ENCODE measurements at regions not wholly inside any gene's neighbourhood (a gene's known extent, or its start where the extent isn't known, plus 50 kb on each side); places are given as distances from the start of the nearest gene placed in this dataset.

- Histone ChIP-seq H2AFZ (ENCODE audit: low read length) (no peak overlapping the region), H2BK120ac (ENCODE audit: low read depth, low read length, poor library complexity, severe bottlenecking) (no peak overlapping the region), H3K4me1 (ENCODE audit: insufficient read depth, low read length) (no peaks in the 10 kb centered on the region), H2BK20ac (ENCODE audit: low read depth, low read length, poor library complexity, severe bottlenecking) (no peak overlapping the region), H3K14ac (ENCODE audit: insufficient read depth, low read length) (no peak overlapping the region), H3K23ac (ENCODE audit: insufficient read length, low read depth, low read length) (no peak overlapping the region), H3K9ac (ENCODE audit: extremely low read depth, insufficient read length, low read length) (no peak overlapping the region), H3K23me2 (ENCODE audit: insufficient read length, low read depth, low read length, poor library complexity, severe bottlenecking) (no peaks in the 10 kb centered on the region), H3T11ph (ENCODE audit: low read length) (no peak overlapping the region), H3K27ac (ENCODE audit: insufficient read length, low read depth, low read length) (no peak overlapping the region), H4K91ac (ENCODE audit: insufficient read length, low read depth, low read length) (no peak overlapping the region), H3K4me2 (ENCODE audit: insufficient read depth, insufficient read length, low read length) (no peak overlapping the region), H2BK15ac (ENCODE audit: low read depth, low read length) (no peak overlapping the region), H4K5ac (ENCODE audit: insufficient read length, low read depth, low read length) (no peak overlapping the region), H2BK5ac (ENCODE audit: insufficient read length, low read length) (no peak overlapping the region), H3K56ac (ENCODE audit: insufficient read length, low read depth, low read length) (no peak overlapping the region), H2AK5ac (ENCODE audit: insufficient read length, low read length) (no peak overlapping the region), H4K20me1 (ENCODE audit: control insufficient read depth, insufficient read depth, insufficient read length) (no peaks in the 10 kb centered on the region), H4K8ac (replicated peaks; ENCODE audit: insufficient read length, low read depth, low read length) (no peak overlapping the region), H3K4ac (ENCODE audit: low read depth, low read length) (no peak overlapping the region), H3K27me3 (ENCODE audit: insufficient read depth, low read length) (peaks cover 11% of the 10 kb centered on the region; the same call in 1 of the 2 replicates), H3K79me2 (ENCODE audit: insufficient read depth, low read length) (no peaks in the 10 kb centered on the region), H2BK12ac (ENCODE audit: insufficient read length, low read depth, low read length) (no peak overlapping the region), H3K18ac (ENCODE audit: insufficient read length, low read depth, low read length) (no peak overlapping the region), H3K79me1 (ENCODE audit: insufficient read depth, low read depth, low read length, poor library complexity, severe bottlenecking) (no peaks in the 10 kb centered on the region), H3K9me3 (ENCODE audit: control insufficient read depth, low read depth, low read length) (no peaks in the 10 kb centered on the region)
- WGBS (ENCODE audit: extremely low coverage, insufficient read length, low lambda C conversion rate) = no CpG with 5 or more reads among the region's 4 CpGs
- no peak overlapping the region for H3K4me3 Mint-ChIP-seq
- H3K9me3 Mint-ChIP-seq = no peaks in the 10 kb centered on the region; a peak in 1 of 5 replicates
- H3K27me3 Mint-ChIP-seq (ENCODE audit: low read depth) = peaks cover 98% of the 10 kb centered on the region
- TF ChIP-seq CTCF (conservative IDR thresholded peaks at IDR 0.05) = no peak
- no peaks in the 10 kb centered on the region for H3K36me3 Mint-ChIP-seq (ENCODE audit: insufficient read depth in 1 of 3, low read depth in 3 of 3)
- no peak for DNase-seq
- H3K4me1 Mint-ChIP-seq = peaks cover 4 to 12% of the 10 kb centered on the region in 2 experiments; a peak in 3 of 4 replicates
- no peak overlapping the region for H3K27ac Mint-ChIP-seq
Observed at GRCh38 chr22:22741843-22742242, 97.4 kb downstream of the GGTLC2 start.
